Tongue (tissue), 1 donor: ENCODE measurements at regions not wholly inside any gene's neighbourhood (a gene's known extent, or its start where the extent isn't known, plus 50 kb on each side); places are given as distances from the start of the nearest gene placed in this dataset.
"Not testable (repeated sequence)": the region's sequence is repeated elsewhere in the genome, so short reads cannot be mapped to it uniquely, and the experiment has no call there.

Experiments
- DNase-seq: peaks from one replicate; pipeline ENCODE4 v3.0.0-alpha.2; 2015

DNA sequence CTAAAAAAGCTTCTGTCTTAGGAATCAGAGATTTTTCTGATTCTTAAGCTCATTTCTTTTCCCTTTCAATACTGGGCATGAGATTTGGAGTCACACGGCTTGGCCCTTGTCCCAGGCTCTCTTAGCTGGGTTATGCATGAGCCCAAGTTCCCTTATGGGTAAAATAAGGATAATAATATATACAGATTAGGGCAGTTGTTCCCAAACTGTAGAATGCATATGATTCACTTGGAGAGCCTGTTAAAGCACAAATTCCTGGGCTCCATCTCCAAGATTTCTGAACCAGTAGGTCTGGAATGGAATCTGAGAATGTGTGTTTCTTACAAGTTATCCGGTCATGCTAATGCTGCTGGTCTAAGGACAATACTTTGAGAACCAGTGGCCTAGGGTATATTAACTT is 154.0 kb downstream of the REEP3 start:
- DNase-seq, result no peak

DNA sequence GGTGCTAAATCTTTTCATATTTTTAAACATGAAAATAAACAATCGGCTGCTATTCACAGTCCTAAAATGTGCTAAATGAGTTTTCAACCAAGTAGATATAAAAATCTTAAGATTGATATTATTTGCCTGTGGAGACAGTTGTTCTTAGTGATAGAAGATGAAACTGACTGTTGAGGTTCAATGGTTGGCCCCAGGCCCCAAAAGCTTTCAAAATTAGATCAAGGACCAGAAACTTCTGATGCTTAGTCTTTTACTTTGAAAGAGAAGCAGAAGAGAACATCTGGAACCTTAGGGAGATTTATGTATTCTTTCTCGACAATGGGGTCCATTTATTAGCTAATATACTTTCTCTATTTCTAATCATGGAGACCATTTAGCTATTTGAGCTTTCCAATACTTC is 155.8 kb downstream of the REEP3 start:
- no peak for DNase-seq

DNA sequence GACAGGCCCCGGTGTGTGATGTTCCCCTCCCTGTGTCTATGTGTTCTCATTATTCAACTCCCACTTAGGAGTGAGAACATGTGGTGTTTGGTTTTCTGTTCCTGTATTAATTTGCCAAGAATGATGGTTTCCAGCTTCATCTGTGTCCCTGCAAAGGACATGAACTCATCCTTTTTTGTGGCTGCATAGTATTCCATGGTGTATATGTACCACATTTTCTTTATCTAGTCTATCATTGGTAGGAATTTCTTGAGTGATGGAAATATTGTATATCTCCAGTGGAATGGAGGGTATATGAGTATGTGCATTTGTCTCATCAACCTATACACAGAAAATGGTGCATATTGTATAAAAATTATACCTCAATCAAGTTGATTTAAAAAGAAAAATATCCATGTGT is 159.3 kb downstream of the REEP3 start:
- DNase-seq, result not testable (repeated sequence)

DNA sequence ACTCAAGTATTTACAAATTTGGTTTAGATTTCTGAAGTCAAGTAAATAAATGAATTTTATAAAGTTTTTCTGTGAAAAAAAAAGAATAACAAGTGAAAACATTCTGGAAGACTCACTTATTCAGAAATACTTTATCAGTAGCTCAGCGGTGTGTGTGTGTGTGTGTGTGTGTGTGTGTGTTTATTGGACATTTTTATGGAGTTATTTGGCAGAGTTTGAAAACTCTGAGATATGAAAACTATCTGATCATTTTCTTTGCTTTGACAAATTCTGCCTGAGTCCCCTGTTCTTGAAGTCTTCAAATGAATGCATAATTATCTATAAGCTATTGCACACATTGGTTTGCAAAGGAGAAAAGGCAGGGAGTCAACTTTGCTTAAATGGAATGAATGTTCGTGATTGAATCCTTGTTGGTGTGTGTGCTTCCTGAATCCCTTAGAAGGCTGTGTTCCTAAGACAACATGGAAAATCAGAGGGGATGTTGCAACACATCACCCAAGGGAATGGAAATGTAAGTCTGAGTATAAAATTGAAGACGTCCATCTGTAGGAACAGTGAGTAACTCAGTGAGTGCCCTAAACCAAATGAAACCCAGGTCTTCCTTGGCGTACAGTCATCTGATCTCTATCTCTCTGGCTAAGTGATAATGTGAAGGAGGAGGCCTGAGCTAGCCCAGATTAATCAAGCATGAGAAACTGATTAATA is 160.9 kb downstream of the REEP3 start:
- DNase-seq, result no peak

DNA sequence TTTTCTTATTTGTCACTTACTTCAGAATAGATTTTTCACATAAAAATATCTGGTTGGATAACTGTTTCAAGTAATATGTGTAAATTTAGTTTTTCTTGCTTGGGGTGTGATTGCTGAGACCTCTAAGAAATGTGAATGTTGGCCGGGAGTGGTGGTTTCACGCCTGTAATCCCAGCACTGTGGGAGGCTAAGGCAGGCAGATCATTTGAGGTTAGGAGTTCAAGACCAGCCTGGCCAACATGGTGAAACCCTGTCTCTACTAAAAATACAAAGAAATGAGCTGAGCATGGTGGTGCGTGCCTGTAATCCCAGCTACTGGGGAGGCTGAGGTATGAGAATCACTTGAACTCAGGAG is 161.5 kb downstream of the REEP3 start:
- DNase-seq, result not testable (repeated sequence)

DNA sequence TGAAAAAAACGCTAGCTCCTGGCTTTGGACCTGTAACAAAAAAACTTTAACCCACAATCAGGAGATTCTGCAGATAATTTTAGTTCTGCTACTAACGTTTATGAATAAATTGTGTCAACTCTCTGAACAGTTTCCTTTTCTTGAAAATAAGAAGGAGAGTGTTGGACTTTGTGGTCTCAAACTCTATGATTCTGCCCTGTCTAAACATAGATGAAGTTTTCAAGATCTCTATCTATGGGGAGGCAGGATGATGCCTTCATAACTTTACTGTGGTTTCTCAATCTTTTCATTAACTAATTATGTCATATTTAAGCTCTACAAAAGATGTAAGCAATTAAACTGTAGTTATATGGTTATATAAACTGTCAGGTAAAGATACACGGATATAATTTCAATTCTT is 162.0 kb downstream of the REEP3 start:
- no peak for DNase-seq

DNA sequence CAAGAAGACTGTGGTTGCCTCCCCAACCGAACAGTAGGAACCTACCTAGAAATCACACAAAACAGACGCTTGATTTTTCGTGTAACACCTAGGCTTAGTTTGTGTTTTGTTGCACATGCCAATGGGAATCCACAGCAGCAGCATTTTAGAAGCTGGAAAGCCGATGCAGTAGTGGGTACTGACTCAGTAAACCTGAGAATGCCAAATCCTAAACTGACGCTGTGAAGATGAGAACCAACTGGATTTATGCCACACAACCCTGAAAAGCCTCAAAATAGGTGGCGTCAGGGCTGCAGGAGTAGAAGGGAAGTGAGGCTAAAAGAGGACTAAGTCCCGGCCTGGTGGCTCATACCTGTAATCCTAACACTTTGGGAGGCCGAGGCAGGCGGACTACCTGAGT is 162.5 kb downstream of the REEP3 start:
- no peak for DNase-seq

DNA sequence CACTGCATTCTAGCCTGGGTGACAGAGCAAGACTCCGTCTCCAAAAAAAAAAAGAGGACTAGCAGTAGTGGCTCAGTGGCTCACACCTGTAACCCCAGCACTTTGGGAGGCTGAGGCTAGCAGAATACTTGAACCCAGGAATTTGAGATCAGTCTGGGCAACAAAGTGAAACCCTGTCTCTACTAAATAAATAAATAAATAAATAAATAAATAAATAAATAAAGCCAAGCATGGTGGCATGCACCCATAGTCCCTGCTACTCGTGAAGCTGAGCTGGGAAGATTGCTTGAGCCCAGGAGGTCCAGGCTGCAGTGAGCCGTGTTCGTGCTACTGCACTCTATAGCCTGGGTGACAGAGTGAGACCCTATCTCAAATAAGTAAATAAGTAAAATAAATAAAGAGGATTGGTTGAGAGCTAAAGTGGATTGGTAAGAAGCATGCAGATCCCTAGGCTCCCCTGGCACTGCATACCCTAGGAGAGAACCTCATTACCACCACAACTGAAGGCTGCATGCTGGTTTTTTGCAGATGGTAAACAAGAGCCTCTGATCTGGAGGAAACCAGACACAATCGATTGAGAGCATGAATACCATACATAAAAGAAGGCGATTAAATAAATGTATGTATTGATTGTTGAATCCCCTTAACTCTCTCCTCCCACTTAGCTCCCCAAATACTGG is 163.2 kb downstream of the REEP3 start:
- DNase-seq, result no peak

DNA sequence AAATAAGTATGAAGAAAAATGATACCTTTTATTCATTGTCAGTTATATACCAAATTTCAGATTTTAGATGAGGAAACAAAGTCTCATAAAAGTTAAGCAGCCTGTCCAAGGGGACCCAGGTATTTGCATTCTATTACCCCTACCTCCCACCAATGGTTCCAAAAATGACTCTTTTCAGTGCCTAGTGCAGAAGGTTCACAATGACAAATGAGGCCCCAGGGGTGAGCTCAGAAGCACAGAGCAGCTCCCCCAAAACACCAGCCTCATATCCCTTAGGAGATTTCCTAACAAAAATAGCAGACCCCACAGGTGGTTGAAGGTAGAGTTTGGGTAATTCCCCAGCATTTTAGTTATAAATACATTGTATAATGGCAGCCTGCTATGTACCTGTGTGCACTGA is 168.6 kb downstream of the REEP3 start:
- DNase-seq, result no peak

DNA sequence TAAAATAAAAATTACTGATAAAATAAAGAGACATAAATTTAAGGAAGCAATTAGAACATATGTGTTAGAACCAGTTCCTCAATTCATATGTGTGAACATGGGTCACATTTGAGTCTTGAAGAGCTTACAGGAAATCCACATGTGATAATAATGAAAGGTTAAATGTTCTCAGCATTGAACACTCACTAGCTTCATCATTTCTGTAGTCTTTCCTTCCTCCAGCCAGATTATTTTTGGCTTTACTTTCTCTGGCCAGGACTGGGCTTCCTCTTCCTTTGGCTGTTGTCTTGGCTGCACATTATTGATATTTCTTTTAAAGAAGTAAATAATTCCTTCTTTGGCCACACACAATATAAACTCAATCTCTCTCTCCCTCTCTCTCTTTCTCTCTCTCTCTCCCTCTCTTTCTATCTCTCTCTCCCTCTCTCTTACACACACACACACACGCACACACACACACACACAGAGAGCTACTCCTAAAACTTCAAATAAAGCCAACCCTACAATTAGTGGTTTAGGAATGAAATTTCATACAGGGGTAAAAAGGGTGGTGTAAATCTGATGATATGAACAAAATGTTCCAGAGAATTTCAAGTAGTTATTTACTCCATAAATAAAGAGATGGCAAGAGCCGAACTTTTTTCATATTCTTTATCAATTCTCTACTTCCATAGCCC is 171.2 kb downstream of the REEP3 start:
- DNase-seq, result peak; percentile 53

DNA sequence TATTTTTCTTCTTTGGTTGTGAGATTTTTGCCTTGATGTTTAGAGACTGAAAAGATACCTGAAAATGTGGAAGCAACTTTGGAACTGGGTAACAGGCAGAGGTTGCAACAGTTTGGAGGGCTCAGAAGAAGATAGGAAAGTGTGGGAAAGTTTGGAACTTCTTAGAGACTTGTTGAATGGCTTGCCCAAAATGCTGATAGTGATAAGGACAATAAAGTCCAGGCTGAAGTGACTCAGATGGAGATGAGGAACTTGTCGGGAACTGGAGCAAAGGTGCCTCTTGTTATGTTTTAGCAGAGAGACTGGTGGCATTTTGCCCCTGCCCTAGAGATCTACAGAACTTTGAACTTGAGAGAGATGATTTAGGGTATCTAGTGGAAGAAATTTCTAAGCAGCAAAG is 171.8 kb downstream of the REEP3 start:
- DNase-seq, result not testable (repeated sequence)

DNA sequence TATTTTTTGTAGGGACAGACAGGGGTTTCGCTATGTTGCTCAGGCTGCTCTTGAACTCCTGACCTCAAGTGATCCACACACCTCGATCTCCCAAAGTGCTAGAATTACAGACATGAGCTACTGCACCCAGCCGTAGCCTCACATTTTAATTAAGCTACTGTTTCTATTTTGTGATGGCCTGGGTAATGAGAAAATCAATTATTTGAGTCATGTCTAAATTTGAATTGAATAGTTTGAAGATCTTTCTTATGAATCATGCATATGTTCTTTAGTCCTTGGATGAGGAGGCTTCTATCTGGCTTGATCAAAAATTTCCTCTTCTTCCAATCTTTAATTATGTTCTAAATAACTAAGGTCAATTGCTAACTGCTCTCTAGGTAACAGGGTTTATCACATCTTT is 175.0 kb downstream of the REEP3 start:
- DNase-seq, result no peak

DNA sequence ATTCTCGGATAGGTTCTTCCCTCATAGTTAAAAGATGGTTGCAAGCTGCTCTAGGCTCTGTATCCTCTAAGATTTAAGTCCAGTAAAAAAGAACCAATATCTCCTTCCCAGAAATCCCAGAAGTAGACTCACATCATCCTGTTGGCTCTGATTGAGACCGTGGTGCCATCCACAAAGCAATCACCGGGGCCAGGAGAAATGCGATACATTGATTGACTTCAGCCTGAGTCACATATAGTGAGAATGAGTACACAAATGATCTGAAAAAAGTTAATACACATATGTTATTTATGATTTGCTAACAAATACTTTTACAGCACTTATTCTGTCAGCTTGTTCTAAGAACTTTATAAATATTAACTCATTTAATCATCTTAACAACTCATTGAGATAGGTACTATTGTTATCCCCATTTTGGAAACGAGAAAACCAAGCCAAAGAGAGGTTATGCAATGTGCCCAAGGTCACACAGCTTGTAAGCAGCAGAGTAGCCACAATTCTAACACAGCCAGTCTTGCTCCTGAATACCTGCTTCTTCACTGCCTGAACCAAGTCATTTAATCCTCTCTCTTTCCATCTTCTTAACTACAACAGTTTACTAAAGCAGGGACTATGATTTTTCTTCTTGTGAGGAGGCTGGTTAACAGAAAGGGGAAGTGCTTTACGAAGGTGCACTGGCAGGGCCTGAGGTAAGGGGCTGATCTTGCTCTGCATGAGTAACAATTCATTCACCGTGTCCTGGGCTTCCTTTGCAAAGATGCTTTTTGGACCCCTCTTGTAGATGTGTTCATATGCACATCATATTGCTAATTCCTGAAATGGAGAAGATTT is 177.0 kb downstream of the REEP3 start:
- DNase-seq, result no peak

DNA sequence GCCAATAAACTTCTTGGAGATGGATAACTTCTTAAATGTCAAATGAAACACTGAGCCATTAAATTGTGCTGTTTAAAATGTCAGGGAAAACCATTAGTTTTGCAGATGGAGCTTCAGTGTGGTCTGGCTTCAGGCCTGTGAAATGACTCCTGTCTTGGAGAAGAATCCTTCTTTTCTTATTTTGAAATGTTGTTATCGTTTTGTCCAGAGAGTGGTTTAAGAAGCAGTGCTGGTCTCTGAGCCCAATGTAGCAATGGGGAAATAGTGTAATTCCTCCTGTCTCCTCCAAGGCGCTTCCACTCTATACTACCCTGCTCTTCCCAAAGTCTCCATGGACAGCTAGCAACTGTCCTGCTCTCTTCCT is 177.6 kb downstream of the REEP3 start:
- peak; percentile 58 for DNase-seq

DNA sequence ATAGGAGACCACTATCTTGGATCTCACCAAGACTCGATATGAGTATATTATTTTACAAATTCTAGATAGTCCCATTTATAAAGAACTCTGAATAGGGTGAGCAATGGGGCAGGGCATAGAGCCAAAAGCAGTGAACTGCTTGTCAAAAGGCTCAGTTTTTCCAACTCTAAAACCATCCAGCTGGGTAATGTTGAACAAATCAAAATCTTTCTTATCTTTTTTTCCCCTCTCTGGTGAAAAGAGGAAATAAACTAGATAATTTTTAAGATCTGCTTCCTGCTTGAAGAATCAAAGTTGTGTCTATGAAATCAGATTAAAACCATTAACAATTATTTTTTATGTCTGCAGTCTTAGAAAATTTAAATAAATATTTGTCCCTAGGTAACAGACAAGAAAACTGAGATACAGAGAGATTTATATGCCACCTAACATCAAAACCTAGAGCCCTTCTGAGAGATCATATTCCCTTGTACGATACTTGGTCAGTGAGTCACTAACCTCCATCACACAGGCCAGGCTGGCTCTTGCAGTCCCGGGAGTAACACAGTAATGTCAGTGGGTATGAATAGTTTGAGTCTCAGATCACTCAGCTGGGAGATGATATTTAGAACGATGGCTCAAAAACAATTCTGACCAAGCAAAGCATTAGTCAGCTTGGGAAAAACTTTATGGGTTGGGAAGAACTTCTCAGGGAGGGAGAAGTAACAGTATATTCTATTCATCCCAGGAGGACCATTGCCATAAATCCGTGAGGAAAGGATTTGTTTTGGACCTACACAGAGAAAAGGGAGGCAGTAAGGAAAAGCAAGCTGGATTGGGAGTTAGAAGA is 178.8 kb downstream of the REEP3 start:
- peak; percentile 77 for DNase-seq

DNA sequence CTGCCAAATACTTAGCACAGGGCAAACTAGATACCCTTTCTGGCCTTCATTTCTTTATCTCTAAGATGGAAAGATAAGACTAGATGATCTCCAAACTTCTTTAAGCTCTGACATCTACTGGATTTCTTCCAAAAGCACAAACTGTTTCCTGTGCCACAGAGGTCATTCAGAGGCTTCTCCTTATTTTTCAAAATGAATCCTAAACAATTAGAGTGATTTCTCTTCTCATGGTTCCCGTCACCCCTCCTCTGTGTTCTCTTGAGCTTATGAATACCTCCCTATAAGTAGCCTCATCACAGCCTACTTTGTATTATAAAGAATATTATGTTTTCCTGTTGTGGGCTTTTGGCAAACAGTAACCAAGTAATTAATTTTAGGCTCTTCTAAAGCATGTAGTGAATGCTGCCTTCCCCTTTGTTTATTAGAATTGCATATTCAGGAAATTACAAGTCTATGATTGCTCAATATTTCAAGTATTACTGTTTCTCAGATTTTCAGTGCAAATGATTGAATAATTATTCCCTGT is 179.5 kb downstream of the REEP3 start:
- no peak for DNase-seq

DNA sequence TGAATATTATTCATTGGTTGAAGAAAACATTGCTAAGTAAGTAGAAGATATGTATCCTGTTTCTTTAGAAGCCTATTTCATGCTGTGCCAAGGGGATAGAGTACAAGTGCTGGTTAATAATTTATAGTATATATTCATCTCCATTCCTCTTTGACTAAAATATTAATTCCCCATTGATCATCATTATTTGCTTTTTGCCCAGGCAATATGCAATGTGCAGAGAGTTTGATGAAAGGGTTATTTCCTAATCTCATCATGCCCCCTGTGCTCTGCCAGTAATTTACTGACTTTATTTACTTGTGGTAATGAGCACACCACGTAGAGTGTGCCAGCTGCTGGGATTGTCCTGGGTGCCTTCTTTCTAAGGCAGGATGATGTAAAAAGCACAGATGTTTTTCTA is 180.9 kb downstream of the REEP3 start:
- no peak for DNase-seq

DNA sequence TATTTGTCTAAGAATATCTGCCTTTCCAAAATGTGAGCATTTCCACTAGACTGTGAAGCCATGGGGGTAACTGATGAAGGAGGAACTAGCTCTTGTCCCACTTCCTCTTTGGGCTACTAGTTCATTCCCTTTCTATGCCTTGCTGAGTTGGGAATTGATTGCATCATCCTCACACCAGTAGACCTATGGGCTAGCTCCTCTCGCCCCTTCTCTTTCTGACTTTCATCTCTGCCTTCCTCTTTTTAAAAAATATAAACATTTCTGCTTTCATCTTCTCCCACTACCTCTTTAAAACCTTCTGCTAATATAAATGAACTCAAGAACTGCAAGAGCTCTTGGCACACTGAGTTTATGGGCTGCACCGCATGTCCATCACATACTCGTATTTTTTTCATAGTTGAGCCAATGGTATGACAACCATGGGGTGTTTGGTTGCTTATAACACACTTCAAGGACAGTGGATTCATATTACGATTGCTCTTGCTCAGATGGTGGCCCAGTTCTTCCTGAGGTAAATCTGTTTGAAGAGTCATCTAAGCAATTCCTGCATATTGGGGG is 182.0 kb downstream of the REEP3 start:
- DNase-seq, result no peak

DNA sequence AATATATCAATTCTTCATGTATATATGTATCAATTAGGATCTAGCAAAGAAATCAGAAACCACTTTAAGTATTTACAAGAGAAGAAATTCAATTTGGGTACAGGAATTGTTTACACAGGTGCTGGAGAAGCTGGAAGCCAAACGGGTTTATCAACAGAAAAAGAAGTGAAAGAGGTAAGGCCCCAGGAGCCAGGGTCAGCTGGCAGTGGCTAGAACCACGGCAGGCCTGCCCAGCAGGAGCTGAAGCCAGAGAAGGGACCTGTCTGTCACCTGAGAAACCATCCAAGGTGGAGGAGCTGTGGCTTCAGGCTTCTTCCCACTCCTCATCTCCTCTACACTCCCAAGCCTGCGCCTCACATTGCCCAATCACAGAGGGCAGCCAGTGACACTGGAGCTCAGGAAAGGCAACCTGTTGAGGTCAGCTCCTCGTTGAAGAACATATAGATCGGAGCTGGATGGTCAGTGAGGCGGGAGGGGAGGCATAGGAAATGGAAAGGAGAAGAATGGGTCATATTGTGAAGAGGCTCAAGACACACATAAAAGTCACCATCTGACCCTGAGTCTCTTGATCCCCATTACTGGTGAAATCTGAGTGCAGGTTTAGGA is 182.6 kb downstream of the REEP3 start:
- no peak for DNase-seq

DNA sequence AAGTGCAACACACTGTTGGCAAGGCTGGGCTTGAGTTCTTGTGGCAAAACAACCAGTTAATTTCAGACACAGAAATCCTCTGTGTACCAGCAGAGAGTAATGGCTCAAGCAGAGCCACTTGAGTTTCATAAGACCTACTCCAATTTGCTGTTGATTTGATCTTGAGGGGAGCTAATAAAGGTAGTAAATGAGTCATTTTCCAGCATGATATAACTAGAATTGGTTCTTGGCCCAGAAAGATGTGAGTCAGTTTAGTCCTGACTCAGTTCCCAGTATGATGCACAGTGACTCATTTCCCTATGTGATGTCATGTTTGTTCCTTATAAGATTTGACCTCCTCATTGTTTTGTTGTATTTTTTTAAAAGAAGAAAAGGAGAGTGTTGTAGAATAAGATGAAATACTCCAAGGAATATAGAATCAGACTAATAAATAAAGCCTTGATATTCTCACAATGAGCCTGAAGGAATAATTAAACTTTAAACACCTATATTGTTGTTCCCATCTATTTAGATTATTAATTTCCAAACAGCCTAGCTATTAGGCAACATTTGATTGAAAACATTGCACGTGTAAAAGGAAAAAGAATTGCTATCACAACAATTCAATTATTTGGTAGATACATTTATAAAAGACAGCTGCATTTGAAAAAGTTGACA is 186.2 kb downstream of the REEP3 start:
- DNase-seq, result peak; percentile 73
